ES-I3 (cell line): ENCODE measurements at regions not wholly inside any gene's neighbourhood (a gene's known extent, or its start where the extent isn't known, plus 50 kb on each side); places are given as distances from the start of the nearest gene placed in this dataset.
A peak's percentile ranks its signal among the peaks of the same experiment; 100 is the strongest.
"Not testable (repeated sequence)": the region's sequence is repeated elsewhere in the genome, so short reads cannot be mapped to it uniquely, and the experiment has no call there.

Experiments
- H3K36me3 ChIP-seq: 2 replicates; pipeline ENCODE4 v1.6.1; 2013; ENCODE audit warnings: mild to moderate bottlenecking, low read length, control low read depth, moderate library complexity; ENCODE audit not compliant: insufficient read depth
- H3K4me1 ChIP-seq: 2 replicates; pipeline ENCODE4 v1.6.1; 2013; ENCODE audit warnings: mild to moderate bottlenecking, control low read depth, low read length; ENCODE audit not compliant: insufficient read depth
- H3K9ac ChIP-seq: 2 replicates; pipeline ENCODE4 v1.6.1; 2013; ENCODE audit warnings: low read depth, mild to moderate bottlenecking, low read length, moderate library complexity
- H3K9me3 ChIP-seq: 2 replicates; pipeline ENCODE4 v1.6.1; 2013; ENCODE audit warnings: mild to moderate bottlenecking, low read length, moderate library complexity; ENCODE audit not compliant: control insufficient read depth, insufficient read depth

DNA sequence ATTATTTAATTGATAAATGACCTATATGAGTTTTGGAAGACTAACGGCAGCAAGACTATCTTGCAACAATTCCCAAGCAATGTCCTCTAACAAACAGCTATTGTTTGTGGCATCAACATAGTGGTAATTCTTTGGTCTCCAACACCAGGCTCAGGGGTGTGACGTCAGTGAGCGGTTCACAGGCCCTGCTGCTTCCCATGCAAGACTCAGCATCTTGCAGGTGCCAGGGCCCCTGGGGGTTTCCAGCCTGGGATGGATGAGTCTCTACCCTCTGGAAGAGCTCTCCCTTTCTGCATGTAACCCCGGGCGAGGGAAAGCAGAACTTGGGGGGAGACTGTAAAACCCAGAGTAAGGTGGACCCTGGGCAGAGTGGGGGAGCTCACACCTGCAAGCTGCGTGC, 164.7 kb downstream of the ACTR3B start:
- peaks cover 5% of the 10 kb centered on the region; the same call in 1 of the 2 replicates for H3K9me3 ChIP-seq
- no peaks in the 10 kb centered on the region for H3K36me3 ChIP-seq
- no peaks in the 10 kb centered on the region for H3K4me1 ChIP-seq
- peak overlapping the region; percentile 88; the same call in 1 of the 2 replicates for H3K9ac ChIP-seq

DNA sequence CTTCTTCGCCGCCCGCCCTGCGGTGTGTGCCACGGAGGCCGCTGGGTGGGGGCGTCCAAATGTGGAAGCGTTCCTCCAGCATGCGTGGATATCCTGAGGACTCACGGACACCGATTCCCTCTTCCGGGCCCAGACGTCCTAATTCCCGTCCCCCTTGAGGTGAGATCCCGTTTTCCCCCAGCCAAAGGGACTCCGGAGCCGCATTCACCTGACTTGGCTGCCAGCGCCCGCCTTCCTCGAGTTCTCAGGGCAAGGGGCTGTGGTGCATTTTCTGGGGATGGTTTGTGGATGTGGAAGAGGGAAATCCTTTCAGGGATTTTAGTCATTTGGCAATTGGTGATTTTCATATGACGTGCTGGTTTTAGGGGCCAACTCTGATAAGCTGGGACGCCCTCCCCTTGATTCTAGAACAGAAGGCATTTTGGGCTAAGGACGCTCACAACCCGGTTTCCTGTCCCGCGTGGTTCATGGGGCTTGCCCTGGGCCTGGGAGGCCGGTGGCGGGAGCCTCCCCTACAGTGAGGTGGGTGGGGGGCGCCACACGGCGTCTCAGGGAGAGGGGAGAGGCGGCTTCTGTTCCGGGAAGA, 165.4 kb downstream of the ACTR3B start:
- Histone ChIP-seq H3K36me3 (no peaks in the 10 kb centered on the region), H3K4me1 (no peaks in the 10 kb centered on the region), H3K9ac (peak overlapping the region; percentile 88), H3K9me3 (peaks cover 4% of the 10 kb centered on the region; the same call in 1 of the 2 replicates)

DNA sequence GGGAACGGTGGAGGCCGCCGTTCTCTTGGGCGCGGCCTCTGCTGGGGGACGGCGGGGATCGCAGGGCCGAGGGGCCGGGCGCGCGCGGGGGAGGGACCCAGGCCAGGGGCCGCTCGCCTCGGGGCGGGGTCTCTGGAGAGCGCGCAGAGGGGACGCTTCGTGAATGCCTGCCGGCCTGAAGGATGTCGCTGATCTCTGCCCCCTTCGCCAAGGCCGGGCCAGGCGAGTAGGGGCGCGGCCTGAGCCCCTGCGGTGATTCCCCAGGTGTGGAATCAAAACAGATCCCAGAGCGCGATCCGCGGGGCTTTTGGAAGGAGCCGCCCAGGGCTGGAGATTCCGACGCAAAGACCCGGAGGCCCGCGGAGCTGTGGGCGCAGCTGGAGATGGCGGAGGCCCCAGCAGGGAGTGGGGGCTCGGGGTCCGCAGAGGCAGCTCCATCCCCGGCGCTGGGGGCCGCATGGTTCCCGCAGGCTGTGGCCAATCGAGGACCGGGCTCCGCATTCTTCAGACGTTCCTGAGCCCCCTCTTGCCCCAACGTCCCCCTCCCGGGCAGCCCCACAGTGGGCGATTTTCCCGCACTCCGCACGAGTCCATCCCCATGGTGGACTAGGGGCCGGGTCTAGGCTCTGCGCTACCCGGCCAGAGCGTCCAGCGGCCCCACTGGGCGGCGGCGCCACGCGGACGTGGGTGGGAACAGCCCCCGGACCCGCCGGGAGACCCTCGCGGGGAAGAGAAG, 166.0 kb downstream of the ACTR3B start:
- no peaks in the 10 kb centered on the region for H3K9me3 ChIP-seq
- H3K9ac ChIP-seq: peak overlapping the region; percentile 88
- H3K36me3 ChIP-seq: no peaks in the 10 kb centered on the region
- no peaks in the 10 kb centered on the region for H3K4me1 ChIP-seq

DNA sequence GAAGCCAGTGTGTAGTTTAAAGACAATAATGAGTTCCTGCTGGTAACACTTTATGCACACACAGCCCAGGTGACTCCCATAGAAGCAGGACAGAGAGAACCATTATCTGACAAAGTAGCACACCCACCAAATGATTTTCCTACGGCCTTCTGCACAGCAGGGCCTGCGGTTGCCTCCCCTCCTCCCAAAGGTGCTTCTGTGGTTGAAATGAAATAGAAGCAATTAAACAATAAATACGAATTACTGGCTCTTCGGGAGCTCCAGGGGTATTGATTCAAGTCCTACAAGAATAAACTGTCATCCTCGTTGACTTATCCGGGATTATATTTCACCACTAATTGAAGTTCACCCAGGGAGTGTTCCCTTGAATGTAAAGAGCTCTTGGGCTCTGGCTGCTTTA, 172.1 kb downstream of the ACTR3B start:
- 0 out of 2 replicates have a peak, but pooled peaks cover 4% of the 10 kb centered on the region for H3K4me1 ChIP-seq
- H3K36me3 ChIP-seq: no peaks in the 10 kb centered on the region
- no peak overlapping the region for H3K9ac ChIP-seq
- no peaks in the 10 kb centered on the region for H3K9me3 ChIP-seq

DNA sequence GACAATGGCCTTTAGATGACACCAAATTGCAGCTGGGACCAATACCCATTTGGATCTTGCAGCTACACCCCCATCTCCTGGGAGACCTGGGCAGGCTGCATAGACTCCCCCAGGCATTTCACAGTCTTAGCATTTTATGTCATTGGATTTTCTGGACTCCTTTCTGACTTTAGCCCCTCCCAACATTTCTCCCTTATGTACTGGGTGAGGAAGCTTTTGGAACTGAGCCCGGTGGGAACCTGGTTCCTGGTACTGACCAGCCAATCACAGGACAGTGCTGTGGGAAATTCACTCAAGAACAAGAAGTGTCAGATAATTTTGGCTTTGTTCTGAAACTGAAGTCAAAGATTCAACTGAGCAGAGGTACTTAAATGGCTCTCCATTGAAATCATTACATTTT, 177.7 kb downstream of the ACTR3B start:
- H3K36me3 ChIP-seq: no peaks in the 10 kb centered on the region
- no peak overlapping the region for H3K9ac ChIP-seq
- 0 out of 2 replicates have a peak, but pooled peaks cover 4% of the 10 kb centered on the region for H3K4me1 ChIP-seq
- no peaks in the 10 kb centered on the region for H3K9me3 ChIP-seq

DNA sequence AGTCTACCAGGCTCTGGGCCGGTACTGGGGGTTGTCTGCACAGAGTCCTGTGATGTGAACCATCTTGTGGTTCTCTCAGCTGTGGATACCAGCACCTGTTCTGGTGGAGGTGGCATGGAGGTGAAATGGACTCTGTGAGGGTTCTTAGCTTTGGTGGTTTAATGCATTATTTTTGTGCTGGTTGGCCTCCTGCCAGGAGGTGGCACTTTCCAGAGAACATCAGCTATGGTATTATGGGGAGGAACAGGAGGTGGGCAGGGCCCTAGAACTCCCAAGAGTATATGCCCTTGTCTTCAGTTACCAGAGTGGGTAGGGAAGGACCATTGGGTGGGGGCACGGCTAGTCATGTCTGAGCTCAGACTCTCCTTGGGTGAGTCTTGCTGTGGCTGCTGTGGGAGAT, 187.1 kb downstream of the ACTR3B start:
- H3K9ac ChIP-seq, H3K9me3 ChIP-seq, H3K4me1 ChIP-seq, H3K36me3 ChIP-seq: not testable (repeated sequence)

DNA sequence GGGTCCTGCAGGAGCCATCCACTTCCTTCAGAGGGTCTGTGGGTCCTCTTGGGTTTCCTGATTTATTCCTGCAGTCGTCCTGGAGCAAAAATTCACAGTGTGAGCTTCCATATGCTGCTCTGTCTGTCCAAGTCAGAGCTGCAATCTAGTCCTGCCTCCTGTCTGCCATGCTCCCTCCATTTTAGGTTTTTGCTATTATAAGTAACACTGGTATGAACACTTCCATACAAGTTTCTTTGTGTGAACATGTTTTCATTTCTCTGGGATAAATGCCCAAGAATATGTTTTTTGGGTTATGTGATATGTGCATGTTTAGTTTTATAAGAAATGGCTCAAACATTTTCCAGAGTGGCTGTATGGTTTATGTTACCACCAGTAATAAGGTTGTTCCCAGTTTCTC, 188.1 kb downstream of the ACTR3B start:
- Histone ChIP-seq H3K9ac (no peak overlapping the region), H3K4me1 (no peaks in the 10 kb centered on the region)

DNA sequence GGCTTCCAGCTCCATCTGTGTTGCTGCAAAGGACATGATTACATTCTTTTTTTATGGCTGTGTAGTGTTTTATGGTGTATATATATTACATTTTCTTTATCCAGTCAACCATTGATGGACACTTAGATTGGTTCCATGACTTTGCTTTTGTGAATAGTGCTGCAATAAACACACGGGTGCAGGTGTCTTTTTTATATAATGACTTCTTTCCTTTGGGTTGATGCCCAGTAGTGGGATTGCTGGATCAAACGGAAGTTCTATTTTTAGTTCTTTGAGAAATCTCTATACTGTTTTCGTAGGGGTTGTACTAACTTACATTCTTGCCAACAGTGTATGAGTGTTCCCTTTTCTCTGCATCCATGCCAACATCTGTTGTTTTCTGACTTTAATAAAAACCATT, 189.7 kb downstream of the ACTR3B start:
- H3K4me1 ChIP-seq: no peaks in the 10 kb centered on the region
- H3K9ac ChIP-seq: no peak overlapping the region
- no peaks in the 10 kb centered on the region for H3K9me3 ChIP-seq
- H3K36me3 ChIP-seq: no peaks in the 10 kb centered on the region

More for the DNA sequence above, 188.1 kb downstream of the ACTR3B start:
- no peaks in the 10 kb centered on the region for H3K36me3 ChIP-seq
- H3K9me3 ChIP-seq: no peaks in the 10 kb centered on the region

DNA sequence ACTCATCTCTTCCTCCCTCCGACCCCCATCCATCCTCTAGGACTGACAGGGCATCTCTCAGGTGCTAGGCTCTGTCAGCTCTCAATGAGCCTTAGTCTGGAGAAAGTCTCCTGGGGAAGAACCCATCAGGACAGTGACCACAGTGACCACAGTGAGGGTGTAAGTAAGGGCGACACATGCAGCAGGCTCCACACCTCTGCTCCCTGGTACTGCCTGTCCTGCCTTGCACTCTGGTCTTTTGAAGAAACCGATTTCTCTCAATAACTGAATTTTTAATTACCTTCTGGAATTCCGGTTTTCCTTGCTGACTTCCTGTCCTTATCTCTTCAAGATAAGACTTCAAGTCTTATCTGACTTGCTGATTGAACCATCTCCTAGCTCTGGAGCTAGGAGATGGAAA, 190.2 kb downstream of the ACTR3B start:
- Histone ChIP-seq H3K4me1 (no peaks in the 10 kb centered on the region), H3K9me3 (no peaks in the 10 kb centered on the region), H3K36me3 (no peaks in the 10 kb centered on the region), H3K9ac (no peak overlapping the region)

DNA sequence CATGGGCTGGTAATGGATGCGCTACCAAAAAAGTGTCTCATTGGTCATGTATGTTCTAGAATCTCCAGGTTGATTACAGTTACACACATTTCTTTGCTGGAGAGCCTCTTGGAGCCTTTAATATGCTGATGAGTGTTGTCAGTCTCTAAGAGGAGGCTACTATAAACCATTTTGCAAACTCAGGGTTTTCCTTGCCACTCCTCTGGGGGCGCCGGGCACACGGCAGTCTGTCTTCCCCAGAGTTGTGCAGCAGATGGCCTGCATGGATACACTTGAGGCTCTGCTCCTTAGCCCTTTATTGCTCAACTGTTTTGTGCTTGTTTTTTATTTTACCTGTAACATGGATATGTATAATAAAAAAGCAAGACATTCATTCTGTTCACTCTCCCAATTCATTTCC, 196.5 kb downstream of the ACTR3B start:
- peaks cover 5% of the 10 kb centered on the region; the same call in 1 of the 2 replicates for H3K9me3 ChIP-seq
- H3K4me1 ChIP-seq: no peaks in the 10 kb centered on the region
- no peak overlapping the region for H3K9ac ChIP-seq
- H3K36me3 ChIP-seq: no peaks in the 10 kb centered on the region

DNA sequence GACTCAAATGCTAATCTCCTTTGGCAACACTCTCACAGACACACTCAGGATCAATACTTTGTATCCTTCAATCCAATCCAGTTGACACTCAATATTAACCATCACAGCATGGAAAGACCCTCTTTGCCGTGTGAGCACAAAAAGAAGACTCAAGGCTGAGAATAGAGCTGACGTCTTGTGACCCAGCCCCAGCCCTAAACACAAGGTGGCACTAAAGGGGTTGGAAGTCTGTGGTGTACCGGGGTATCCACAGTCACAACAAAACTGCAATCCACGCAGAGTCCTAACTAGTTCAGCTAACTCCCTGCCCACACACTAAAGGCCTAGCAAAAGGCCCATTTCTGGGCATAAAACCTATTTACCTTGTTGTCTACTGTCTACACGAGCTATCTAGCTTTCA, 200.1 kb downstream of the ACTR3B start:
- Histone ChIP-seq H3K9ac (no peak overlapping the region), H3K9me3 (peaks cover 5% of the 10 kb centered on the region; the same call in 1 of the 2 replicates), H3K4me1 (no peaks in the 10 kb centered on the region)

DNA sequence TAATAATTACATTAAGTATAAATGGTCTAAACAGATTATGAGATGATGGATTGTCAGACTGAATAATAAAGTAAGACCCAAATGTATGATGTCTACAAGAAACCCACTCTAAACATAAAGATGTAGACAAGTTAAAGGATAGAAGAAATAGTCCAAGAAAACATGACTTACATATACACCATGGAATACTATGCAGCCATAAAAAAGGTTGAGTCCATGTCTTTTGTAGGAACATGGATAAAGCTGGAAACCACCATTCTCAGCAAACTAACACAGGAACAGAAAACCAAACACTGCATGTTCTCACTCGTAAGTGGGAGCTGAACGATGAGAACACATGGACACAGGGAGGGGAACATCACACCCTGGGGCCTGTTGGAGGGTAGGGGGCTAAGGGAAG, 202.2 kb downstream of the ACTR3B start:
- not testable (repeated sequence) for H3K9ac ChIP-seq, H3K36me3 ChIP-seq, H3K4me1 ChIP-seq, H3K9me3 ChIP-seq

More for the DNA sequence above, 200.1 kb downstream of the ACTR3B start:
- no peaks in the 10 kb centered on the region; the same call in 1 of the 2 replicates for H3K36me3 ChIP-seq

DNA sequence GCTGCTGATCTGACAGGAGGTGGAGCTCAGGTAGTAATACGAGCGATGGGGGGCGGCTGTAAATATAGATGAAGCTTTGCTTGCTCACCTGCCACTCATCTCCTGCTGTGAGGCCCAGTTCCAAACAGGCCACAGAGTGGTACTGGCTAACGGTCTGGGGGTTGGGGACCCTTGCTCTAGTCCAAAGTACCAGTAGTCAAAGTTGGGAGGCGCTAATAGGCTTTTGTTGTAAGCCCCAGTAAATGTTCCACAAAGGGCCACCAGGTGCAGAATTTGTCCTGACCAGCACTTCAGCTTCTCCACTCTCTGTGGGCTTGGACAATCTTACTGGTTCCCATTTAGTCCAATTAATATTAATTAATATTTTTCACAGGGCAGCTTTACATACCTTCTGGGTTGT, 206.6 kb downstream of the ACTR3B start:
- no peak overlapping the region for H3K9ac ChIP-seq
- no peaks in the 10 kb centered on the region; the same call in 1 of the 2 replicates for H3K36me3 ChIP-seq
- peaks cover 11% of the 10 kb centered on the region for H3K4me1 ChIP-seq
- H3K9me3 ChIP-seq: peaks cover 25% of the 10 kb centered on the region

DNA sequence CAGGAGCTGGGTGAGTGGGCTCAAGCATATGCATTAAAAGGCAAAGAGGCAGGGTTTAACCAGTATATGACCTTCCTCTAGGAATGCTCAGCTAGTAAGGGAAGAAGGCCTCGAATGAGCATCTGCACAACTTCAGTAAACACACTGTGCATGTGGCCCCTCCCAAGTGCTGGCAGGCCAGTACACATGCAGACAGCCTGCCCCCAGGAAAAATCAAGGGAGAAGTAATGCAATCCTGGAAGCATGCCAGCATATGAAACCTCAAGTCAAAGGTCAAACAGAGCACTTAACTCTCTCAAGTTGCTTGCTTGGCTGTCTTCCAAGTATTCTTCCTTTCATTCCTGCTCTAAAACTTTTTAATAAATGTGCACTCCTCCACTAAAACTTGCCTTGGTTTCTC, 208.4 kb downstream of the ACTR3B start:
- Histone ChIP-seq H3K9me3 (peaks cover 34% of the 10 kb centered on the region), H3K4me1 (peaks cover 11% of the 10 kb centered on the region), H3K9ac (no peak overlapping the region), H3K36me3 (no peaks in the 10 kb centered on the region)

DNA sequence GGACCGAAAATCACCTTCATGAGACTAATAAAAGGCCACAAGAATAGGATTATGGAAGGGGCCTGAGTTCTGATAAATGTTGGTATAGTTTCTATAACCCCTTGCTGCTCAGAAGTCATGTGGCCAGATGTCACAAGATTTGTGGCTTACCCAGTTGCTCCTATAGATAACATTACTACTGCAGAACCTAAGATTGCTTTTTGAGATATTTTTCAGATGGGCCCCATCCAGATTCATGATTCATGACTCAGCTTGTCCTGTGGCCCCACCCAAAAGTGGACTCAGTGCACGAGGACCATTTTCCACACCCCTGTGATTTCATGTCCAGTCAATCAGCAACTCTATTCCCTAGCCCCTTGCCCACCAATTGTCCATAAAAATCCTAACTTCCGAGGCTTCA, 209.0 kb downstream of the ACTR3B start:
- Histone ChIP-seq H3K36me3 (no peaks in the 10 kb centered on the region), H3K9me3 (peaks cover 37% of the 10 kb centered on the region), H3K4me1 (peaks cover 11% of the 10 kb centered on the region), H3K9ac (no peak overlapping the region)
